Chondrocyte (in vitro differentiated cells): ENCODE measurements at regions not wholly inside any gene's neighbourhood (a gene's known extent, or its start where the extent isn't known, plus 50 kb on each side); places are given as distances from the start of the nearest gene placed in this dataset.
A peak's percentile ranks its signal among the peaks of the same experiment; 100 is the strongest.

Experiments
- DNase-seq: peaks from one replicate; pipeline ENCODE4 v3.0.0; 2021; ENCODE audit warnings: mixed read lengths, low spot score
- H3K27ac Mint-ChIP-seq: one replicate; pipeline ENCODE4 v1.8.0; 2021; ENCODE audit warnings: mild to moderate bottlenecking, moderate library complexity, mixed read lengths; ENCODE audit not compliant: unreplicated experiment
- H3K27me3 Mint-ChIP-seq: 2 replicates; pipeline ENCODE4 v1.8.0; 2021; ENCODE audit warnings: low read depth, mixed read lengths
- H3K36me3 Mint-ChIP-seq: 2 replicates; pipeline ENCODE4 v1.8.0; 2021; ENCODE audit warnings: low read depth, mixed read lengths
- H3K4me1 Mint-ChIP-seq: 2 replicates; pipeline ENCODE4 v1.8.0; 2021; ENCODE audit warnings: low read depth, mild to moderate bottlenecking, mixed read lengths
- H3K4me3 Mint-ChIP-seq: one replicate; pipeline ENCODE4 v1.8.0; 2021; ENCODE audit warnings: mild to moderate bottlenecking, moderate library complexity, mixed read lengths; ENCODE audit not compliant: unreplicated experiment
- H3K9me3 Mint-ChIP-seq: 2 replicates; pipeline ENCODE4 v1.8.0; 2021; ENCODE audit warnings: low read depth, mixed read lengths
- TF ChIP-seq, protein P1 (sequence below): fragments of 200-600 bp; sonication (generic); IDR thresholded peaks from 2 replicates; pipeline ENCODE4 v1.5.0; 2021; ENCODE audit warnings: antibody characterized with exemption, mild to moderate bottlenecking, moderate library complexity

DNA sequence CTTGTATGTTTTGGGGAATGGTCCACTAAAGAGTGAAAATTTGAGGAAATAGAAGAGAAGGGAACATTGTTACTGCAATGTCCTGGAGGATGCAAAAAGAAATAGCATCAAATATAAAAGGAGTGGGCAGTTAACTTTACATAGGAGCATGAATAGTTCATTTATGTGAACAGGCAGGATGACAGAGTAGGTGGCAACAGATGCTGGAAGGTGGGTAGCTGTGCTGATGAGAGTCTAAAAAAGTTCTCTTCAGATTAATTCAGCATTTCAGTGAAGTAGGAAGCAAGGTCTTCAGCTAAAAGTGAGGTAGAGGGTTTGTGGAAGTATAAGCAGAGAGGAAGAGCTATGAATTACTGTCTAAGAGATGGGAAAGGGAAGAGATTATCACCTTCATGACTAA, 276.5 kb downstream of the KIF2B start:
- Mint-ChIP-seq H3K9me3 (peaks cover 14% of the 10 kb centered on the region), H3K4me3 (no peak overlapping the region), H3K4me1 (no peaks in the 10 kb centered on the region), H3K27ac (no peak overlapping the region), H3K36me3 (no peaks in the 10 kb centered on the region), H3K27me3 (no peaks in the 10 kb centered on the region)
- TF ChIP-seq, protein P1, sequence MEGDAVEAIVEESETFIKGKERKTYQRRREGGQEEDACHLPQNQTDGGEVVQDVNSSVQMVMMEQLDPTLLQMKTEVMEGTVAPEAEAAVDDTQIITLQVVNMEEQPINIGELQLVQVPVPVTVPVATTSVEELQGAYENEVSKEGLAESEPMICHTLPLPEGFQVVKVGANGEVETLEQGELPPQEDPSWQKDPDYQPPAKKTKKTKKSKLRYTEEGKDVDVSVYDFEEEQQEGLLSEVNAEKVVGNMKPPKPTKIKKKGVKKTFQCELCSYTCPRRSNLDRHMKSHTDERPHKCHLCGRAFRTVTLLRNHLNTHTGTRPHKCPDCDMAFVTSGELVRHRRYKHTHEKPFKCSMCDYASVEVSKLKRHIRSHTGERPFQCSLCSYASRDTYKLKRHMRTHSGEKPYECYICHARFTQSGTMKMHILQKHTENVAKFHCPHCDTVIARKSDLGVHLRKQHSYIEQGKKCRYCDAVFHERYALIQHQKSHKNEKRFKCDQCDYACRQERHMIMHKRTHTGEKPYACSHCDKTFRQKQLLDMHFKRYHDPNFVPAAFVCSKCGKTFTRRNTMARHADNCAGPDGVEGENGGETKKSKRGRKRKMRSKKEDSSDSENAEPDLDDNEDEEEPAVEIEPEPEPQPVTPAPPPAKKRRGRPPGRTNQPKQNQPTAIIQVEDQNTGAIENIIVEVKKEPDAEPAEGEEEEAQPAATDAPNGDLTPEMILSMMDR, result no peak
- no peak for DNase-seq

DNA sequence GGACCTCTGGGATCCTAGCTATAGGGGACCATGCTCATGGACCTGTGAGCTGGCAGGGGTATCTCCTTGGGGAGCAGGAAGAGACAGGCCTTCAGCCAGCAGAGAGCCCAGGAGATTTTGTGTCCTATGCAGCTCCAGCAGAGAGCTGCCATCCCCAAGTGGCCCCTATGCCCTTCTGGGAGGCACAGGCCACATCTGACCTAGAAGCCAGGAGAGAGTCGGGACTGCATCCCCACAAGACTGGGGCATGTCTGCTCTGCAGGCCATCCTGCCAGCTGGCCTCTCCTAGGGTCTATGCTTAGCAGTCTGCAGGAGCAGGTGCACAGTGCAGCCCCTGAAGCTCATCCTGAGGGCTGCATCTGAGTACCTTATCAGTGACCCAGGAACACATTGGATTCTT, 279.5 kb downstream of the KIF2B start:
- H3K4me1 Mint-ChIP-seq, result no peaks in the 10 kb centered on the region

DNA sequence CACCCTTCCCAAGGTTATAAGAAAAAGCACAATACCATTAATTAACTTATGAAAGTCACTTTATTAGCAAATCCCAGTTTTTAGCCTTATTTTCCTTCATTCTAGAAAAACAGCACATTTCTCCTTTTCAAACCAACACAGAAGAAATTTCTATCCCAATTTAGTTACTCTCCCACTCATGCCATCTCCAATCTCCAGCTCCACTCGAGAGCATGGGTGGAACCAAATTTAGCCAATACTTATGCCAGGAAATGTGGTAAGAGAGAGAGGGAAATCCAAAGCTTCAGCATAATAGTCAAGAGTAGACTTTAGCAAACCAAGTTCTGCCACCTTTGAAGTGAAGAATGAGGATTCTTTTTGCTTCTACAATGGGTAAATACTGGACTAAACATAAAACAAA, 288.8 kb downstream of the KIF2B start:
- no peak overlapping the region for H3K27ac Mint-ChIP-seq
- H3K9me3 Mint-ChIP-seq, result peaks cover 39% of the 10 kb centered on the region
- H3K4me3 Mint-ChIP-seq, result no peak overlapping the region
- no peaks in the 10 kb centered on the region for H3K27me3 Mint-ChIP-seq
- no peaks in the 10 kb centered on the region for H3K4me1 Mint-ChIP-seq
- TF ChIP-seq, protein P1, result no peak
- no peak for DNase-seq
- H3K36me3 Mint-ChIP-seq, result no peaks in the 10 kb centered on the region

More for the DNA sequence above, 279.5 kb downstream of the KIF2B start:
- H3K27ac Mint-ChIP-seq, result no peak overlapping the region
- TF ChIP-seq, protein P1, result no peak
- no peaks in the 10 kb centered on the region for H3K36me3 Mint-ChIP-seq
- peaks cover 43% of the 10 kb centered on the region for H3K9me3 Mint-ChIP-seq
- H3K4me3 Mint-ChIP-seq, result no peak overlapping the region
- no peaks in the 10 kb centered on the region for H3K27me3 Mint-ChIP-seq
- DNase-seq, result peak; percentile 59

DNA sequence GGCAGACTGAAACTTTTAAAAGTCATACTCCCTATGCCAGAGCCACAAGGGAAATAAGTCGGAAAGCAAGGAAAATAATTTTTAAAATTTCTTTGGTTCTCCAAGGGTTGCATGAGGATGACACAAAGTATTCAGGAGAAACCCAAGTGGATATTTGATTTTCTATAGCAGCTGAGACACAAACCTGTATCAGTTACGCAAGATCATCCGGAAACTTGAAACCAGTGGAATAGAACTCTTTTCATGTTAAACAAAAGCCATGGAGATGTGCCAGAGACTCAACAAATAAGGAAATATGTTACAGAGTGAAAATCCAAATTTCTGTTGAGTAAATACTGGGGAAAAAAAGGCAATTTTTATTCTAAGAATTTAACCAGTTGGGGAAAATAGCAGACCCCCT, 294.7 kb downstream of the KIF2B start:
- no peak overlapping the region for H3K4me3 Mint-ChIP-seq

DNA sequence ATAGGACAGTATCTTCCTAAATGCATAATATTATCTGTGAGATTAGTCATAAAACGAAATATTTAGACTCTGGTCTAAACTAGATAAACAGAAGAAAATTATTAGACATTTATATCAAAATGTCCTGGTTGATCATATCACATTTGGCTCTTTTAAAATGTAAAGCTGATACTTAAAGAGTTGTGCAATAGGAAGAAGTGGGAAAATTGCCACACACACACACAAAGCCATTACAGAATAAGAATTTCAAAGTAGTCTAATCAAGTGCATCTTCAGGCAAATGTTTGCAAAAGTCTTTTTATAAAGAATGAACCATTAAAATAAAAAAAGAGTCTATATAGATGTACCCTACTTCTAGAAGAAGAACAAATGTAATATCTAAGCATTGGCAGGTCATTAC, 301.7 kb downstream of the KIF2B start:
- peaks cover 3% of the 10 kb centered on the region for H3K36me3 Mint-ChIP-seq
- H3K27ac Mint-ChIP-seq, result no peak overlapping the region
- no peak for DNase-seq
- no peak overlapping the region for H3K4me3 Mint-ChIP-seq
- TF ChIP-seq, protein P1, result no peak
- H3K9me3 Mint-ChIP-seq, result peaks cover 48% of the 10 kb centered on the region
- no peaks in the 10 kb centered on the region for H3K27me3 Mint-ChIP-seq
- H3K4me1 Mint-ChIP-seq, result no peaks in the 10 kb centered on the region

More for the DNA sequence above, 294.7 kb downstream of the KIF2B start:
- H3K27me3 Mint-ChIP-seq, result no peaks in the 10 kb centered on the region
- peaks cover 42% of the 10 kb centered on the region for H3K9me3 Mint-ChIP-seq
- no peak overlapping the region for H3K27ac Mint-ChIP-seq
- H3K36me3 Mint-ChIP-seq, result no peaks in the 10 kb centered on the region
- no peaks in the 10 kb centered on the region for H3K4me1 Mint-ChIP-seq
- no peak for DNase-seq
- TF ChIP-seq, protein P1, result no peak
